H1 (cell line): ENCODE measurements at regions not wholly inside any gene's neighbourhood (a gene's known extent, or its start where the extent isn't known, plus 50 kb on each side); places are given as distances from the start of the nearest gene placed in this dataset.

Experiments
- CHD2 ChIP-seq: IDR thresholded peaks from 2 replicates; pipeline ENCODE4 v1.6.1; 2012; ENCODE audit warnings: low read length, improper control_type of control experiment
- EGR1 ChIP-seq: IDR thresholded peaks from 2 replicates; pipeline ENCODE4 v1.6.1; 2011; ENCODE audit warnings: low read depth, low read length, borderline replicate concordance
- EP300 ChIP-seq, 2 experiments: IDR thresholded peaks; 1 replicate in 1 of 2; 2 replicates in 1 of 2; pipeline ENCODE4 v1.6.1; 2011 to 2012; ENCODE audit warnings: low read depth in 2 of 2, low read length in 2 of 2, mild to moderate bottlenecking in 2 of 2, borderline replicate concordance in 1 of 2, inconsistent platforms in 1 of 2, moderate library complexity in 1 of 2
- HDAC2 ChIP-seq, 2 experiments: fragments of 300-600 bp in 1 of 2; sonication (generic) in 1 of 2; IDR thresholded peaks; 2 replicates each; pipeline ENCODE4 v1.6.1; 2011 to 2012; ENCODE audit warnings: low read depth in 2 of 2, low read length in 2 of 2, mild to moderate bottlenecking in 2 of 2, moderate library complexity in 2 of 2, borderline replicate concordance in 1 of 2, inconsistent platforms in 1 of 2
- MAFK ChIP-seq: IDR thresholded peaks from 2 replicates; pipeline ENCODE4 v1.6.1; 2012; ENCODE audit warnings: low read depth, mild to moderate bottlenecking, improper control_type of control experiment, low read length
- NRF1 ChIP-seq: IDR thresholded peaks from 2 replicates; pipeline ENCODE4 v1.6.1; 2011; ENCODE audit warnings: mild to moderate bottlenecking, low read depth, low read length, improper control_type of control experiment
- POLR2A ChIP-seq, 2 experiments: IDR thresholded peaks; 1 replicate in 1 of 2; 2 replicates in 1 of 2; pipeline ENCODE4 v1.6.1; 2011; ENCODE audit warnings: low read depth in 2 of 2, low read length in 2 of 2, mild to moderate bottlenecking in 2 of 2; ENCODE audit errors: control extremely low read depth in 1 of 2
- POLR2AphosphoS5 ChIP-seq: IDR thresholded peaks from 2 replicates; pipeline ENCODE4 v1.6.1; 2011; ENCODE audit warnings: low read depth, low read length
- SIN3A ChIP-seq, 2 experiments: IDR thresholded peaks in 1 of 2; conservative IDR thresholded peaks in 1 of 2; 2 replicates each; pipeline ENCODE4 v1.6.1; 2011 to 2012; ENCODE audit warnings: low read length in 2 of 2, improper control_type of control experiment in 1 of 2, low read depth in 1 of 2, mild to moderate bottlenecking in 1 of 2
- TF ChIP-seq, protein P1 (sequence below): IDR thresholded peaks from 2 replicates; pipeline ENCODE4 v1.6.1; 2012; ENCODE audit warnings: inconsistent platforms
- TF ChIP-seq, protein P2 (sequence below), 3 experiments: IDR thresholded peaks; 1 replicate in 2 of 3; 2 replicates in 1 of 3; pipeline versions ENCODE4 v1.5.1 to v1.6.1; 2011; ENCODE audit warnings: low read length in 3 of 3, mild to moderate bottlenecking in 3 of 3, inconsistent platforms in 2 of 3, low read depth in 1 of 3, moderate library complexity in 1 of 3; ENCODE audit not compliant: insufficient read depth in 1 of 3; ENCODE audit errors: control extremely low read depth in 1 of 3

DNA sequence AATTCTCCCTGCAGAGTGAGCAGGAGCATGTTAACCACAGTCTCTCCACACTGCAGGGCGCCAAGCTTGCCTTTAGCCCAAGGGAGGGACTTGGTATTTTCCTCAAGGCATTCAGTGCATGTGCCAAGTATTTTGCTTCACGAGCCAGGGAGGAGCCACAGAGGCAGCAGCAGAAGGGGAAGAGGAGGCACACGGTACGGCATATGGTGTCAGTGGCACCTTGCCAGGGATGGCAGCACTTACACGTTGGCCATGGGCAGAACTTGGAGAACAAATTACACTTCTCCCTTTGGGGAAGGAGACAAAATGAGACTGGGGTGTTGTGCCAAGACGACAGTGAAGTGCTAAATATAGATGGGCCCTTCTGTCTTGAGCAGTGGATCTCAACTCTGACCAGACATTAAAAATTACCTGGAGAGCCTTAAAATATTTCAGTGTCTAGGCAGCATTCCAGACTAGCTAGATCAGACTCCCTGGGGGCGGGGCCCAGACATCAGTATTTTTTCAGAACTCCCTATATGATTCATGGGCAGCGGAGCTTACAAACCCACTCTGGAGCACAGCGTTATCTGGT lies 155.8 kb downstream of the DRD1 start:
- TF ChIP-seq HDAC2 (IDR thresholded peaks at IDR 0.05; ENCODE audit: borderline replicate concordance in 1 of 2, low read depth in 2 of 2, low read length in 2 of 2): no peak
- TF ChIP-seq, protein P1, sequence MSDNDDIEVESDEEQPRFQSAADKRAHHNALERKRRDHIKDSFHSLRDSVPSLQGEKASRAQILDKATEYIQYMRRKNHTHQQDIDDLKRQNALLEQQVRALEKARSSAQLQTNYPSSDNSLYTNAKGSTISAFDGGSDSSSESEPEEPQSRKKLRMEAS: no peak
- no peak for TF ChIP-seq SIN3A (conservative IDR thresholded peaks at IDR 0.05 in 1 of 2, IDR thresholded peaks at IDR 0.05 in 1 of 2; ENCODE audit: low read depth in 1 of 2, low read length in 2 of 2)
- TF ChIP-seq, protein P2, sequence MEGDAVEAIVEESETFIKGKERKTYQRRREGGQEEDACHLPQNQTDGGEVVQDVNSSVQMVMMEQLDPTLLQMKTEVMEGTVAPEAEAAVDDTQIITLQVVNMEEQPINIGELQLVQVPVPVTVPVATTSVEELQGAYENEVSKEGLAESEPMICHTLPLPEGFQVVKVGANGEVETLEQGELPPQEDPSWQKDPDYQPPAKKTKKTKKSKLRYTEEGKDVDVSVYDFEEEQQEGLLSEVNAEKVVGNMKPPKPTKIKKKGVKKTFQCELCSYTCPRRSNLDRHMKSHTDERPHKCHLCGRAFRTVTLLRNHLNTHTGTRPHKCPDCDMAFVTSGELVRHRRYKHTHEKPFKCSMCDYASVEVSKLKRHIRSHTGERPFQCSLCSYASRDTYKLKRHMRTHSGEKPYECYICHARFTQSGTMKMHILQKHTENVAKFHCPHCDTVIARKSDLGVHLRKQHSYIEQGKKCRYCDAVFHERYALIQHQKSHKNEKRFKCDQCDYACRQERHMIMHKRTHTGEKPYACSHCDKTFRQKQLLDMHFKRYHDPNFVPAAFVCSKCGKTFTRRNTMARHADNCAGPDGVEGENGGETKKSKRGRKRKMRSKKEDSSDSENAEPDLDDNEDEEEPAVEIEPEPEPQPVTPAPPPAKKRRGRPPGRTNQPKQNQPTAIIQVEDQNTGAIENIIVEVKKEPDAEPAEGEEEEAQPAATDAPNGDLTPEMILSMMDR (IDR thresholded peaks at IDR 0.05; ENCODE audit: control extremely low read depth in 1 of 3, insufficient read depth in 1 of 3, low read depth in 1 of 3, low read length in 3 of 3): no peak
- TF ChIP-seq MAFK: no peak
- no peak for TF ChIP-seq NRF1
- TF ChIP-seq POLR2A (IDR thresholded peaks at IDR 0.05; ENCODE audit: control extremely low read depth in 1 of 2, low read depth in 2 of 2, low read length in 2 of 2): no peak
- no peak for TF ChIP-seq POLR2AphosphoS5
- no peak for TF ChIP-seq EGR1
- TF ChIP-seq EP300 (IDR thresholded peaks at IDR 0.05; ENCODE audit: borderline replicate concordance in 1 of 2, low read depth in 2 of 2, low read length in 2 of 2): no peak
- TF ChIP-seq CHD2: no peak
